AG09309 (cell line): ENCODE measurements at regions not wholly inside any gene's neighbourhood (a gene's known extent, or its start where the extent isn't known, plus 50 kb on each side); places are given as distances from the start of the nearest gene placed in this dataset.

Source experiments
- DNase-seq: peaks from one replicate; pipeline ENCODE4 v3.0.0-alpha.2; 2010; ENCODE audit warnings: low read depth
- H3K4me3 ChIP-seq: 2 replicates; pipeline ENCODE4 v1.5.1; 2011; ENCODE audit warnings: mild to moderate bottlenecking, low read depth, low read length, moderate library complexity; ENCODE audit not compliant: control insufficient read depth
- CTCF ChIP-seq: IDR thresholded peaks from 2 replicates; pipeline ENCODE4 v1.5.1; 2011; ENCODE audit warnings: mild to moderate bottlenecking, low read depth, low read length, inconsistent platforms; ENCODE audit not compliant: insufficient read depth, control insufficient read depth; ENCODE audit errors: missing control alignments

DNA sequence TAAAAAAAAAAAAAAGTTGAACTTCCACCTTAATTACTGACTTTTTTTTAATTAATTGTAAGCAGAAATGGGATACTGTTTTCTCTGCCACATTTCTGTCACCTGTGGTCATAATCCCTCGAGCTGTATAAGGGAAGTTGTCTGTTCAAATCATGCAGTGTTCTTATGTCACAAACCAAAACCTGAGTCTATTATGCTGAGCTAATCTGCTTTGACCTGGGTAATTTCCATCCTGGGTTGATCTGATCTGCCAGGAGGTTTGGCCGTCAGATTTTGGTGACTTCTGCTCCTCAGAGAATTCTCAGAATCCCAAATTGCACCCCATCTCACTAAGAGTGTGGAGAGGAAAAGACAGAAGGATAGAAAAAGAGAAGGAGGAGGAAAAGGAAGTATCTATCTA lies 683.1 kb downstream of the KCTD8 start:
- DNase-seq: no peak
- H3K4me3 ChIP-seq: no peak overlapping the region
- no peak for TF ChIP-seq CTCF

DNA sequence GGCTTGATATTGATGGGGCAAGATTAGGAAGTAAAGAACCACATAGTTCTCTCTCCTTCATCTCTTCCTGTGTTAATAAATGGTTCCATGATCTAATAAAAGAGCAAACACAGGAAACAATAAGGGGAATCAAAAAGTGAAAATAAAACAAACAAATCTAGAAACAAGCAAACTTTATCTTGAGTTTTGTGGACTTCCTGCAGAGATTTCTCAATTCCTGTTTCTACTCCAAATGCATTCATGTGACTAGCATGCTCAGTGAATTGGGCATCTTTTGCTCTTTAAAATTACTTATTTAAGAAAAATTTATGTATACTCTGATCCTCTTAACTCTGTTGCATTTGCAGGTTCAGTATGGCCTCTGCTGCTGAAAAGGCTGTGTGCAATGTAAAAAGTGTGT lies 682.0 kb downstream of the KCTD8 start:
- no peak overlapping the region for H3K4me3 ChIP-seq

GRCh38 chr4:43776371-43776770 lies 672.2 kb downstream of the KCTD8 start:
- no peak for TF ChIP-seq CTCF
- DNase-seq: no peak
- H3K4me3 ChIP-seq: no peak overlapping the region

More for the DNA sequence above, 682.0 kb downstream of the KCTD8 start:
- no peak for DNase-seq
- no peak for TF ChIP-seq CTCF

DNA sequence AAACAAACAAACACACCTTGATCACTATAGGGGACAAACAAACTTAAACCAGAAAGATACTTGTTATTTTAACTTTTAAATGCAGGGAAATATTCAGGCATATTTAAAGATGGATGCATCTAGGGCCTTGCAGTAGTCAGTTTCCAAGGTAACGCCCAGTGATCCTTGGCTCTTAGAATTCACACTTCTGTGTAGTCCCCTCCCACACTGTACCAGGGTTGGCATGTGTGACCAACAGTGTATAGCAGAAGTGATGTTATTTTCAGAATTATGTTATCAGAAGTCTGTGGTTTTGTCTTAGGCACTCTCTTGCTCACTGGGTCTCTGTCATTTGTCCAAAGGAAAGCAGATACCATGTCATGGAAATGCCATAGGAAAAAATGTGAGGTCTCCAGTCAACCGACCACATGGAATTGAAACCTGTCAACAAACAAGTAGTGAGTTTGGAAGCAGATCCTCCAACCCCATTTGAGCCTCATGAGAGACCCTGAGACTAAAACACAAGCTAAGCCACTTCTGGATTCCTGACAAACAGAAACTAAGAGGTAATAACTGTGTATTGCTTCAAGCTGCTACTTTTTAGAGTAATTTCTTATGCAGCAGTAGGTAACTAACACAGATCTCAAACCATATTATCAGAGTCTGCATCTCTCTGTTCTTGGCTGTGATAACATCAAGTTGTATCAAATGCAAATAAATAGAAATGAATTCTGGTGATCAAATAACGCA lies 670.3 kb downstream of the KCTD8 start:
- H3K4me3 ChIP-seq: no peak overlapping the region
- no peak for TF ChIP-seq CTCF
- DNase-seq: no peak

DNA sequence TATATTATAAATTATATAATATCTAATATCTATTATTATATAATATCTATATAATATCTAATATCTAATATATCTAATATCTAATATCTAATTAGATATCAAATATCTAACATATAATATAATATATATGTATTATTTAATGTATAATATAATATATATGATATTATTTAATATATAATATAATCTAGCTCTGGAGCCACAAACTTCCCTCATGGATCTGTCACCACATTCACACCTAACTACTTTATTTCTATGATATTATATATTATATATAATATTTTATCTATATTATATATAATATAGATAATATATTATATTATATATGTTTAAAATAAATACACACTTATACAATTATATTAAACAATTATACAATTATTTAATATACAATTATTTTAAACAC lies 667.5 kb downstream of the KCTD8 start:
- TF ChIP-seq CTCF: no peak
- no peak overlapping the region for H3K4me3 ChIP-seq
- no peak for DNase-seq

- DNase-seq: no peak
- no peak overlapping the region for H3K4me3 ChIP-seq
- TF ChIP-seq CTCF: no peak
Measured at GRCh38 chr4:43782391-43782790, 666.2 kb downstream of the KCTD8 start.

DNA sequence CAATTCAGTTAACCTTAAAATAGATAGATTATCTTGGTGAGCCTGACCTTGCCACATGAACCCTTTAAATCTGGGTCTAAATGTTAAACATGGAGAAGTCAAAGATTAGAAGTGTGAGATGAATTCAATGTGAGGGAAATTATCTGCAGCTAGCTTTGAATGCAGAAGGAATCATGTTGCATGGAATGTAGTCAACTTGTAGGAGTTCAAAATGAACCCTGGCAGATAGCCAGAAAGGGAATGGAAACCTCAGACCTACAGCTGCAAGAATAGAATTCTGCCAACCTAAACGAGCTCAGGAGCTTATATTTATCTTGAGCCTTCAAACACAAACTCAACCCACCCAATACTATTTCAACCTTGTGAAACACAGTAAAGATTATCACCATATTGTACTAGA lies 632.5 kb downstream of the KCTD8 start:
- H3K4me3 ChIP-seq: no peak overlapping the region
- DNase-seq: no peak
- TF ChIP-seq CTCF: no peak
